H9 (cell line): ENCODE measurements at regions not wholly inside any gene's neighbourhood (a gene's known extent, or its start where the extent isn't known, plus 50 kb on each side); places are given as distances from the start of the nearest gene placed in this dataset.

Source experiments
- DNase-seq: peaks from one replicate; pipeline ENCODE4 v3.0.0-alpha.2; 2017
- H2AFZ ChIP-seq: one replicate; pipeline ENCODE4 v1.6.1; 2013; ENCODE audit warnings: mild to moderate bottlenecking, low read length, control low read depth, moderate library complexity
- H2AK5ac ChIP-seq: 2 replicates; pipeline ENCODE4 v1.6.1; 2013; ENCODE audit warnings: low read length, control low read depth, mixed read lengths; ENCODE audit not compliant: insufficient read length
- H2BK120ac ChIP-seq: one replicate; pipeline ENCODE4 v1.6.1; 2013; ENCODE audit warnings: low read depth, mild to moderate bottlenecking, low read length, control low read depth, inconsistent platforms; ENCODE audit not compliant: poor library complexity, severe bottlenecking
- H2BK12ac ChIP-seq: 2 replicates; pipeline ENCODE4 v1.6.1; 2013; ENCODE audit warnings: low read length, control low read depth, mixed read lengths, low read depth; ENCODE audit not compliant: insufficient read length
- H2BK15ac ChIP-seq: 2 replicates; pipeline ENCODE4 v1.6.1; 2013; ENCODE audit warnings: low read depth, low read length, control low read depth
- H2BK20ac ChIP-seq: one replicate; pipeline ENCODE4 v1.6.1; 2013; ENCODE audit warnings: low read depth, mild to moderate bottlenecking, low read length, control low read depth, inconsistent platforms; ENCODE audit not compliant: poor library complexity, severe bottlenecking
- H2BK5ac ChIP-seq: 2 replicates; pipeline ENCODE4 v1.6.1; 2013; ENCODE audit warnings: low read length, control low read depth, mixed read lengths; ENCODE audit not compliant: insufficient read length
- H3K14ac ChIP-seq: 2 replicates; pipeline ENCODE4 v1.6.1; 2013; ENCODE audit warnings: low read length, control low read depth; ENCODE audit not compliant: insufficient read depth
- H3K18ac ChIP-seq: 2 replicates; pipeline ENCODE4 v1.6.1; 2013; ENCODE audit warnings: low read depth, mild to moderate bottlenecking, mixed read lengths, low read length, control low read depth; ENCODE audit not compliant: insufficient read length
- H3K23ac ChIP-seq: 2 replicates; pipeline ENCODE4 v1.6.1; 2013; ENCODE audit warnings: low read length, control low read depth, mixed read lengths, low read depth; ENCODE audit not compliant: insufficient read length
- H3K23me2 ChIP-seq: 2 replicates; pipeline ENCODE4 v1.6.1; 2013; ENCODE audit warnings: low read depth, mild to moderate bottlenecking, mixed read lengths, low read length, control low read depth; ENCODE audit not compliant: insufficient read length, poor library complexity, severe bottlenecking
- H3K27ac ChIP-seq: 2 replicates; pipeline ENCODE4 v1.5.1; 2013; ENCODE audit warnings: low read length, control low read depth, mixed read lengths, low read depth; ENCODE audit not compliant: insufficient read length
- H3K27me3 ChIP-seq: 2 replicates; pipeline ENCODE4 v1.6.1; 2013; ENCODE audit warnings: low read length, control low read depth, inconsistent platforms; ENCODE audit not compliant: insufficient read depth
- H3K4ac ChIP-seq: 2 replicates; pipeline ENCODE4 v1.6.1; 2013; ENCODE audit warnings: low read depth, mild to moderate bottlenecking, control low read depth, inconsistent platforms, low read length, moderate library complexity
- H3K4me1 ChIP-seq: 2 replicates; pipeline ENCODE4 v1.6.1; 2013; ENCODE audit warnings: low read length, control low read depth, inconsistent platforms; ENCODE audit not compliant: insufficient read depth
- H3K4me2 ChIP-seq: 2 replicates; pipeline ENCODE4 v1.6.1; 2013; ENCODE audit warnings: low read length, control low read depth, mixed read lengths; ENCODE audit not compliant: insufficient read length, insufficient read depth
- H3K56ac ChIP-seq: 2 replicates; pipeline ENCODE4 v1.6.1; 2013; ENCODE audit warnings: low read depth, mild to moderate bottlenecking, mixed read lengths, low read length, control low read depth; ENCODE audit not compliant: insufficient read length
- H3K79me1 ChIP-seq: 2 replicates; pipeline ENCODE4 v1.6.1; 2013; ENCODE audit warnings: low read depth, mild to moderate bottlenecking, moderate library complexity, low read length, control low read depth, inconsistent platforms; ENCODE audit not compliant: insufficient read depth, poor library complexity, severe bottlenecking
- H3K79me2 ChIP-seq: 2 replicates; pipeline ENCODE4 v1.6.1; 2013; ENCODE audit warnings: low read length, control low read depth, inconsistent platforms; ENCODE audit not compliant: insufficient read depth
- H3K9ac ChIP-seq: 2 replicates; pipeline ENCODE4 v1.6.1; 2013; ENCODE audit warnings: low read length, control low read depth, mixed read lengths; ENCODE audit not compliant: insufficient read length; ENCODE audit errors: extremely low read depth
- H3K9me3 ChIP-seq: one replicate; pipeline ENCODE4 v1.6.1; 2013; ENCODE audit warnings: low read depth, low read length, inconsistent platforms; ENCODE audit not compliant: control insufficient read depth
- H3T11ph ChIP-seq: one replicate; pipeline ENCODE4 v1.6.1; 2013; ENCODE audit warnings: mild to moderate bottlenecking, low read length, control low read depth, inconsistent platforms
- H4K20me1 ChIP-seq: one replicate; pipeline ENCODE4 v1.6.1; 2013; ENCODE audit not compliant: control insufficient read depth, insufficient read length, insufficient read depth
- H4K5ac ChIP-seq: 2 replicates; pipeline ENCODE4 v1.6.1; 2013; ENCODE audit warnings: low read depth, mild to moderate bottlenecking, mixed read lengths, low read length, control low read depth; ENCODE audit not compliant: insufficient read length
- H4K8ac ChIP-seq: replicated peaks from 2 replicates; pipeline ENCODE4 v1.6.1; 2013; ENCODE audit warnings: low read length, control low read depth, mixed read lengths, low read depth; ENCODE audit not compliant: insufficient read length
- H4K91ac ChIP-seq: 2 replicates; pipeline ENCODE4 v1.6.1; 2013; ENCODE audit warnings: low read depth, mild to moderate bottlenecking, moderate library complexity, mixed read lengths, low read length, control low read depth; ENCODE audit not compliant: insufficient read length
- H3K27ac Mint-ChIP-seq, 3 experiments: 2 replicates in 2 of 3; 3 replicates in 1 of 3; pipeline ENCODE4 v1.8.0; 2020 to 2021; ENCODE audit warnings: mixed read lengths in 3 of 3, mild to moderate bottlenecking in 1 of 3, moderate library complexity in 1 of 3
- H3K27me3 Mint-ChIP-seq: 2 replicates; pipeline ENCODE4 v1.8.0; 2021; ENCODE audit warnings: low read depth, mild to moderate bottlenecking, moderate library complexity, mixed read lengths
- H3K36me3 Mint-ChIP-seq, 3 experiments: 2 replicates in 2 of 3; 3 replicates in 1 of 3; pipeline ENCODE4 v1.8.0; 2020 to 2021; ENCODE audit warnings: low read depth in 3 of 3, mixed read lengths in 3 of 3; ENCODE audit not compliant: insufficient read depth in 1 of 3
- H3K4me1 Mint-ChIP-seq, 2 experiments: 2 replicates each; pipeline ENCODE4 v1.8.0; 2020; ENCODE audit warnings: mixed read lengths in 2 of 2
- H3K4me3 Mint-ChIP-seq, 2 experiments: 2 replicates in 1 of 2; 3 replicates in 1 of 2; pipeline ENCODE4 v1.8.0; 2020 to 2021; ENCODE audit warnings: mild to moderate bottlenecking in 2 of 2, mixed read lengths in 2 of 2, moderate library complexity in 1 of 2
- H3K9me3 Mint-ChIP-seq, 2 experiments: 2 replicates in 1 of 2; 3 replicates in 1 of 2; pipeline ENCODE4 v1.8.0; 2020; ENCODE audit warnings: mild to moderate bottlenecking in 2 of 2, mixed read lengths in 2 of 2, moderate library complexity in 1 of 2
- TF ChIP-seq, protein P1 (sequence below): fragments of 200-600 bp; sonication (generic); conservative IDR thresholded peaks from 3 replicates; pipeline ENCODE4 v1.8.0; 2021; ENCODE audit warnings: antibody characterized with exemption, mild to moderate bottlenecking

DNA sequence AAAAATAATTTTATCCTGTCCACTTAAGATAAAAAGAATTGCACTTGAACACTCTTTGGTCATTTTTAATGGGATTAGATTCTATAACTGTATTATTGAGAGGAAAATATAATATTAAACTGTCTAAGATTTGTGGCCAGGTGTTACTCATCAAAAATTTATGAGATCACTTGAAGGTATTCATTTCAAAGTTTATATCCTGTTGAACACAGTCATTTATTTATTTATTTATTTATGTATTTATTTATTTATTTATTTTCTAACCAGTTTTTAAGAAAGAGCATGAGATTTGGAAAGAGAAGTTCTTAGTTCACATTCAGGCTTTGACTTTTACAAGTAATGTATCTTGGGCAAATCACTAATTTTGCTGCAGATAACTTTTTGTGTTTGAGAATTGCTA, 692.7 kb downstream of the LTN1 start:
- Histone ChIP-seq H3K14ac (no peak overlapping the region), H4K8ac (no peak overlapping the region), H3K9me3 (no peaks in the 10 kb centered on the region), H3T11ph (no peak overlapping the region), H2BK5ac (no peak overlapping the region), H4K5ac (no peak overlapping the region), H3K4me2 (no peak overlapping the region), H3K18ac (no peak overlapping the region), H3K27me3 (no peaks in the 10 kb centered on the region), H3K9ac (no peak overlapping the region), H3K23ac (no peak overlapping the region), H3K4ac (no peak overlapping the region), H2BK120ac (no peak overlapping the region), H3K4me1 (no peaks in the 10 kb centered on the region), H3K79me1 (no peaks in the 10 kb centered on the region), H2BK20ac (no peak overlapping the region), H2BK15ac (no peak overlapping the region), H4K20me1 (no peaks in the 10 kb centered on the region), H4K91ac (no peak overlapping the region), H2BK12ac (no peak overlapping the region), H2AK5ac (no peak overlapping the region), H2AFZ (no peak overlapping the region), H3K23me2 (no peaks in the 10 kb centered on the region), H3K79me2 (no peaks in the 10 kb centered on the region), H3K27ac (no peak overlapping the region), H3K56ac (no peak overlapping the region)
- H3K4me1 Mint-ChIP-seq: 0 out of 4 replicates have a peak, but pooled peaks cover 0 to 2% of the 10 kb centered on the region in 2 experiments
- H3K9me3 Mint-ChIP-seq: peaks cover 0 to 11% of the 10 kb centered on the region in 2 experiments; a peak in 3 of 5 replicates
- H3K36me3 Mint-ChIP-seq: peaks cover 0 to 6% (median 0%) of the 10 kb centered on the region in 3 experiments; a peak in 4 of 7 replicates
- no peak overlapping the region for H3K4me3 Mint-ChIP-seq
- no peak for DNase-seq
- no peak overlapping the region for H3K27ac Mint-ChIP-seq
- H3K27me3 Mint-ChIP-seq: no peaks in the 10 kb centered on the region
- TF ChIP-seq, protein P1, sequence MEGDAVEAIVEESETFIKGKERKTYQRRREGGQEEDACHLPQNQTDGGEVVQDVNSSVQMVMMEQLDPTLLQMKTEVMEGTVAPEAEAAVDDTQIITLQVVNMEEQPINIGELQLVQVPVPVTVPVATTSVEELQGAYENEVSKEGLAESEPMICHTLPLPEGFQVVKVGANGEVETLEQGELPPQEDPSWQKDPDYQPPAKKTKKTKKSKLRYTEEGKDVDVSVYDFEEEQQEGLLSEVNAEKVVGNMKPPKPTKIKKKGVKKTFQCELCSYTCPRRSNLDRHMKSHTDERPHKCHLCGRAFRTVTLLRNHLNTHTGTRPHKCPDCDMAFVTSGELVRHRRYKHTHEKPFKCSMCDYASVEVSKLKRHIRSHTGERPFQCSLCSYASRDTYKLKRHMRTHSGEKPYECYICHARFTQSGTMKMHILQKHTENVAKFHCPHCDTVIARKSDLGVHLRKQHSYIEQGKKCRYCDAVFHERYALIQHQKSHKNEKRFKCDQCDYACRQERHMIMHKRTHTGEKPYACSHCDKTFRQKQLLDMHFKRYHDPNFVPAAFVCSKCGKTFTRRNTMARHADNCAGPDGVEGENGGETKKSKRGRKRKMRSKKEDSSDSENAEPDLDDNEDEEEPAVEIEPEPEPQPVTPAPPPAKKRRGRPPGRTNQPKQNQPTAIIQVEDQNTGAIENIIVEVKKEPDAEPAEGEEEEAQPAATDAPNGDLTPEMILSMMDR: no peak
